Hepatocyte (in vitro differentiated cells): ENCODE measurements at regions not wholly inside any gene's neighbourhood (a gene's known extent, or its start where the extent isn't known, plus 50 kb on each side); places are given as distances from the start of the nearest gene placed in this dataset.

Experiments used
- EZH2 ChIP-seq: fragments of 200-600 bp; sonication (generic); IDR thresholded peaks from 2 replicates; pipeline ENCODE4 v1.6.1; 2016; ENCODE audit warnings: antibody characterized with exemption, mild to moderate bottlenecking, borderline replicate concordance
- TF ChIP-seq, protein P1 (sequence below): fragments of 200-600 bp; sonication (generic); IDR thresholded peaks from 2 replicates; pipeline ENCODE4 v1.5.1; 2016; ENCODE audit warnings: antibody characterized with exemption, mild to moderate bottlenecking; ENCODE audit not compliant: poor library complexity

- TF ChIP-seq, protein P1, sequence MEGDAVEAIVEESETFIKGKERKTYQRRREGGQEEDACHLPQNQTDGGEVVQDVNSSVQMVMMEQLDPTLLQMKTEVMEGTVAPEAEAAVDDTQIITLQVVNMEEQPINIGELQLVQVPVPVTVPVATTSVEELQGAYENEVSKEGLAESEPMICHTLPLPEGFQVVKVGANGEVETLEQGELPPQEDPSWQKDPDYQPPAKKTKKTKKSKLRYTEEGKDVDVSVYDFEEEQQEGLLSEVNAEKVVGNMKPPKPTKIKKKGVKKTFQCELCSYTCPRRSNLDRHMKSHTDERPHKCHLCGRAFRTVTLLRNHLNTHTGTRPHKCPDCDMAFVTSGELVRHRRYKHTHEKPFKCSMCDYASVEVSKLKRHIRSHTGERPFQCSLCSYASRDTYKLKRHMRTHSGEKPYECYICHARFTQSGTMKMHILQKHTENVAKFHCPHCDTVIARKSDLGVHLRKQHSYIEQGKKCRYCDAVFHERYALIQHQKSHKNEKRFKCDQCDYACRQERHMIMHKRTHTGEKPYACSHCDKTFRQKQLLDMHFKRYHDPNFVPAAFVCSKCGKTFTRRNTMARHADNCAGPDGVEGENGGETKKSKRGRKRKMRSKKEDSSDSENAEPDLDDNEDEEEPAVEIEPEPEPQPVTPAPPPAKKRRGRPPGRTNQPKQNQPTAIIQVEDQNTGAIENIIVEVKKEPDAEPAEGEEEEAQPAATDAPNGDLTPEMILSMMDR, result no peak
- no peak for TF ChIP-seq EZH2
Measured at GRCh38 chr3:145902166-145902565, 258.8 kb downstream of the PLOD2 start.
